Dendritic cell treated with granulocyte-macrophage colony-stimulating factor and Interleukin-4, amounts not matched to agents 40 ng/mL and 50 ng/mL, for 4 days (primary cell): ENCODE measurements at regions not wholly inside any gene's neighbourhood (a gene's known extent, or its start where the extent isn't known, plus 50 kb on each side); places are given as distances from the start of the nearest gene placed in this dataset.
"Not testable (repeated sequence)": the region's sequence is repeated elsewhere in the genome, so short reads cannot be mapped to it uniquely, and the experiment has no call there.

Experiments
- H3K27ac Mint-ChIP-seq: one replicate; pipeline ENCODE4 v1.8.0; 2022; ENCODE audit warnings: mild to moderate bottlenecking, mixed read lengths
- H3K27me3 Mint-ChIP-seq: one replicate; pipeline ENCODE4 v1.8.0; 2022; ENCODE audit warnings: mild to moderate bottlenecking, mixed read lengths
- H3K36me3 Mint-ChIP-seq: one replicate; pipeline ENCODE4 v1.8.0; 2022; ENCODE audit warnings: low read depth, mixed read lengths
- H3K4me1 Mint-ChIP-seq: one replicate; pipeline ENCODE4 v1.8.0; 2022; ENCODE audit warnings: low read depth, mixed read lengths
- H3K4me3 Mint-ChIP-seq: one replicate; pipeline ENCODE4 v1.8.0; 2022; ENCODE audit warnings: mild to moderate bottlenecking, moderate library complexity, mixed read lengths
- H3K9me3 Mint-ChIP-seq: one replicate; pipeline ENCODE4 v1.8.0; 2022; ENCODE audit warnings: mixed read lengths
- intact Hi-C: fragments of 100-400 bp; cut with micrococcal nuclease; formaldehyde crosslinking; loops from one replicate; pipeline ENCODE4 v1.15.0; 2022

DNA sequence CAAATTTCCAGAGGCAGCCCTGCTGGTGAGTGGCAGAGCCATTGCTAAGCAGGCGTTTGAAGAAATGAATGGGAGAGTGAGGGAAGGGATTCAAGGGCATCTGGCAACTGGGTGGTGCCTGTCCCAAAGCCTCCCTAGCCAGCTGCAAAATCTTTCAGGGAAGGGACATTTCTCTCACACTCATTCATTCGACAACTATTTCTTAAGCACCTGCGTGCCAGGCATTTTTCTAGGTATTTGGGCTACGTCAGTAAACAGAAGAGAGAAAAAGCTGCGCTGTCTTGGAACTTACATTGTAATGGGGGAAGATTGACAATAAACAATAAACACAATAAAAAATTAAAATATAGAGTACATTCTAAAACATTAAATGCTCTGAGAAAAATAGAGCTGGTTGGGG, 301.9 kb upstream of the USP24 start:
- H3K9me3 Mint-ChIP-seq = no peaks in the 10 kb centered on the region
- no peaks in the 10 kb centered on the region for H3K36me3 Mint-ChIP-seq
- no peak overlapping the region for H3K27ac Mint-ChIP-seq
- intact Hi-C loops = no loop called here
- H3K27me3 Mint-ChIP-seq = peaks cover 16% of the 10 kb centered on the region
- H3K4me3 Mint-ChIP-seq = no peak overlapping the region
- H3K4me1 Mint-ChIP-seq = no peaks in the 10 kb centered on the region

DNA sequence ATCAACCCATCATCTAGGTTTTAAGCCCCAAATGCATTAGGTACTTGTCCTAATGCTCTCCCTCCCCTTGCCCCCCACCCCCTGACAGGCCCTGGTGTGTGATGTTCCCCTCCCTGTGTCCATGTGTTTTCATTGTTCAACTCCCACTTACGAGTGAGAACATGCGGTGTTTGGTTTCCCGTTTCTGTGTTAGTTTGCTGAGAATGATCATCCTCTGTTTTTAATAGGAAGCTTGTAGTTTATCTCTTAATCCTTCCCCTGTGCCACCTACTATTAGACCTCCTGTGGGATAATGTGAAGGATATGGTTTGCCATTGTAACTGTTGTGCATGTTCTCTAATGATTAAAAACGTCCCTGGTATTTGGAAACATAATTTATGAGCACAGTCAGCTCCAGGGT, 299.4 kb upstream of the USP24 start:
- H3K27ac Mint-ChIP-seq, intact Hi-C loops, H3K36me3 Mint-ChIP-seq, H3K4me3 Mint-ChIP-seq, H3K9me3 Mint-ChIP-seq, H3K4me1 Mint-ChIP-seq: not testable (repeated sequence)
- H3K27me3 Mint-ChIP-seq = peaks cover 19% of the 10 kb centered on the region

DNA sequence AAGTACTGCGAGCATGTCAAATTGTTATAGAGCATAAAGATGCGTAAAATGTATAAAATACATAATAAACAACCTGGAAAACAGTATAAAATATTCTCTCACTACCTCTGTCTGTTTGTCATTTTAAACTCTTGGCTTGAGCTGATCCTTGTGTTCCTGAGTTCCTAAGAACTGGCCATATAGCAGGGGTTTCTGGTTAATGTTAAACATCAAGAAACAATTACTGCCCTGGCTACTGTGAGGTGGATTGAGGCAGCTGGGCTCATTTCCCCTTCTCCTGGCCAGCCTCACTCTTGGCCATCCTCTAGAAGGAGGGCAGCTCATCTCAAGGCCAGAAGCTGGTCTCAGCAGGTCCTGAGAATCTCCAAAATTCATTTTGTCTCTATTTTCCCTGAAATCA, 297.3 kb upstream of the USP24 start:
- Mint-ChIP-seq H3K36me3 (no peaks in the 10 kb centered on the region), H3K4me3 (no peak overlapping the region), H3K9me3 (no peaks in the 10 kb centered on the region), H3K27me3 (peaks cover 13% of the 10 kb centered on the region), H3K27ac (no peak overlapping the region), H3K4me1 (no peaks in the 10 kb centered on the region)
- intact Hi-C loops = no loop called here

DNA sequence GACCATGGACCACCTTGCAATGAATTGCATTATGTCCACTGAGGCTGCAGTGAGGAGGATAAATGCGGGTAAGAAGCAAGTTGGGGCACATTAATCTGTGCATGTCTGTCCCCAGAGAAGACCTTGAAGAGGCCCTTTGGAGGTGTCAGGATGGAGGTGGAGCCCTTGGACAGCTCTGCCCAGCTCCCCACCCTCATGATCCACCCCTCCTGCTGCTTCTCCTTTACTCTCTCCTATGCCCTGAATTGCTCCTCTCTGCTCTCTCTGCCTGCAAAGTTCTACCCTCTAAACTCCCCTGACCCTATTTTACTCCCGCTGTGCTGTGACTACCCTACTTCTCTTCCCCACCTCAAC, 292.4 kb upstream of the USP24 start:
- Mint-ChIP-seq H3K4me1 (no peaks in the 10 kb centered on the region), H3K36me3 (no peaks in the 10 kb centered on the region), H3K27ac (no peak overlapping the region), H3K4me3 (no peak overlapping the region), H3K27me3 (peaks cover 16% of the 10 kb centered on the region), H3K9me3 (no peaks in the 10 kb centered on the region)
- intact Hi-C loops = no loop called here

DNA sequence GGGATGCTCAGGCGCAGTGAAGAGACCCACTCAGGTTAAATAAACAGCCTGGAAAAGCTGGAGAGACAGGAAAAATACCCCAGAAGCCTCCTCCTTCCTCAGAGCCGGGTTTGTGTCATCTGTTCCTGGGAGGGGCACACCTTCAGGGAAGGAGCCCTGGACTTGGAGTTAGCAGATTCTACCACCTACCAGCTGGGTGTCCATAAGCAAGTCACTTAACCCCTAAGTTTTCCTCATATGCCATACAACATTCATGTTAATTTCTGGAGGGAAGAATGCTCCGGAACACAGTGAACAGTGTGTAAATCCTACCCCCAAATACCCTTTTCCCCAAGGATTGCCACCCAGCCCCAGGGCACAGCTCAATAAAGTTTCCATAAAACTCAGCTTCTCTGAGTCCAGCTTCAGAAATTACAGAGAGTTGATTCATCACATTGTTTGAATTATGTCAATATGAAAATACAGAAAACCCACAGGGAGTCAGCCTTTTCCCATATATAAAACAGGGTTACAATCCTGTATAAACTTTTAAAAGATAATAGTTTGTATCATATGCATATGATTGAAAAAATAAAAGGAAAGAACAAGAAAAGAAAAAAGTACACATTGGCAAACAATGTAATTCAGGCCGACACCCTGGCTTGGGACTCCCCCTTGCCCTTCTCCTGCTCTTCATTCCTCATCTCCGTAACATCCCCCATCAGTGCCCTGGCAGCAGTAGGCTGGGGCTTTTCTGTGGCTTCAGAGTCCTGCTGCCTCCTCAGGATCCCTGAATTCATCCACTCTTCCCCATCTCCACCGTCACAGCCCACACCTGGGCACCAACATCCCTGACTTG, 291.8 kb upstream of the USP24 start:
- H3K9me3 Mint-ChIP-seq = no peaks in the 10 kb centered on the region
- no peaks in the 10 kb centered on the region for H3K4me1 Mint-ChIP-seq
- H3K36me3 Mint-ChIP-seq = no peaks in the 10 kb centered on the region
- H3K27ac Mint-ChIP-seq = no peak overlapping the region
- H3K4me3 Mint-ChIP-seq = no peak overlapping the region
- H3K27me3 Mint-ChIP-seq = peaks cover 16% of the 10 kb centered on the region
- intact Hi-C loops = no loop called here

DNA sequence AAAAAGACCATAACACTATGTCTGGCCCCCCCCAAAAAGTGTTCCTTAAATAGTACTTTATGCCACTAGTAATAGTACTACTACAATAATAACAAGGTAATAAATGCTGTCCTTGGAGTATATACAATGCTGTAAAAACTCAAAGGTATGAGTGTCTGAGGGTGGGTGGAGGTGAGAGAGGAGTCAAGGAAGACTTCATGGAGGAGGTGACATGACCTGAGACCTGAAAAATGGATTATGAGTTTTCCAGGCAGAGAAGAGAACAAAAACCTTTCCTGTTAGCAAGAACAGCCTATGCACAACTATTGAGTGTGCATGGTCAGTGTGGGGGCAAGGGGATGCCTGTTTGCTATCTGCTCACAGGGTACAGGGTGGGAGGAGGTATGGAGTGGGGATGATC, 290.2 kb upstream of the USP24 start:
- Mint-ChIP-seq H3K4me3 (no peak overlapping the region), H3K27me3 (peaks cover 16% of the 10 kb centered on the region), H3K4me1 (no peaks in the 10 kb centered on the region), H3K36me3 (no peaks in the 10 kb centered on the region), H3K27ac (no peak overlapping the region), H3K9me3 (no peaks in the 10 kb centered on the region)
- intact Hi-C loops = no loop called here

DNA sequence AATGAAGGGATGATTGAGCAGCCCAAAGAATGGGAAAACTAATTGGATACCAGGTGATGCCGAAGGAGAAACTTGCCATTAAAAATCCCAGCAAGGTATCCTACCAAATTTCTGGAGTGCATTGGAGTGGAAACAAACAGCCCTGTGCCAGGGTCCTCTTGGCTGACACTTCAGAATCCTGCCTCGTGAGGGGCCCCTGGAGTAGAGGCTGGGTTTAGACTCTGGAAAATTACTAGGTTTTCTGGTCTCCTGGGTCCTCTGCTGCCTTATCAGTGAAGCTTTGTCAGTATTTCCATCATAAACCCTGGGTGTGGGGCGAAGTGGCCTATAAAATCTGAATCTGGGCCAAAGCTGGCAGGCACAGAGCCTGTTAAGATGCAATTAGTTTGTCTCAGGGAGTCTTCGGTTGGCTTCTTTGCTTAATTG, 289.2 kb upstream of the USP24 start:
- Mint-ChIP-seq H3K4me1 (no peaks in the 10 kb centered on the region), H3K4me3 (no peak overlapping the region), H3K9me3 (no peaks in the 10 kb centered on the region), H3K27me3 (peaks cover 14% of the 10 kb centered on the region), H3K27ac (no peak overlapping the region), H3K36me3 (no peaks in the 10 kb centered on the region)
- intact Hi-C loops = no loop called here

DNA sequence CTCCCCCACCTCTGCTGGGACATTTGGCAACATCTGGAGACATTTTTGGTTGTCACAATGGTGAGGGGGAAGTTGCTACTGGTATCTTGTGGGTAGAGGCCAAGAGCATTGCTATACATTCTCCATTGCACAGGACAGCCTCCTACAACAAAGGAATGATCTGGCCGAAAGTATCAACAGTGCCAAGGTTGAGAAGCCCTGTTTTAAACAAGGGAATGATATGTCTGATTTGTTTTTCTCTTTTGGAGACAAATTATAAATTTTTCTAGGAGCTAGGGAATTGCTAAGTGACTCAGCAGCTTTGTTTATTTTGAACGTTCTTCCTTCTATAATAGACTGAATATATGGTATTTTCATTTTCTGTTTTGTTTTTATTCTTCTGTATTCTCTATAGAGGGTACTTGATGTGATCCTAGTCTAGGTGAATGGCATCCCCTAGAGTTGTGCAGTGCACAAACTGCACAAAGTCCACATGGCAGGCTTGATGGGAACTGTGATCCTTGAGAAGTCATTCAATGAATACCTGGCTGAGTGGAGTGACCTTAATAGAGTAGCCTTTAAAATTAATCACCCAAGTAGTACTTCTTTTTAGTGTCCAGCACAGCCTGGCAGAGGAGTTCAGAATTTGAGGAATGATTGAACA, 288.6 kb upstream of the USP24 start:
- H3K27me3 Mint-ChIP-seq = peaks cover 14% of the 10 kb centered on the region
- no peak overlapping the region for H3K4me3 Mint-ChIP-seq
- no peaks in the 10 kb centered on the region for H3K36me3 Mint-ChIP-seq
- no peak overlapping the region for H3K27ac Mint-ChIP-seq
- H3K9me3 Mint-ChIP-seq = no peaks in the 10 kb centered on the region
- intact Hi-C loops = no loop called here
- H3K4me1 Mint-ChIP-seq = no peaks in the 10 kb centered on the region

DNA sequence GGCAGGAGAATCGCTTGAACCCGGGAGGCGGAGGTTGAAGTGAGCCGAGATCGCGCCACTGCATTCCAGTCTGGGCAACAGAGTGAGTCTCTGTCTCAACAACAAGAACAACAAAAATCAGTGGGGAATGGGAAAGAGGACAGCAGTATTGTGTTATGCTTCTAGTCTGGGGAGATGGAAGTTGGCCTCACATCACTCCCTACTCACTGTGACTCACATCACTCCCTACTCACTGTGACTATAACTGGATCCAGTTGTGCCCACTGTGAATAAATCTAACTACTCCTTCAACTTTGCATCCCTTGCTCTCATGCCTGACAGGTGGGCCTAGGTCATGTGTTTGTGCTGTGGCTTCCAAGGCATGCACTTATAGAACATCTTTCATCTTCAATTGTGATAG, 285.4 kb upstream of the USP24 start:
- Mint-ChIP-seq H3K27ac (no peak overlapping the region), H3K36me3 (no peaks in the 10 kb centered on the region), H3K27me3 (peaks cover 4% of the 10 kb centered on the region), H3K9me3 (no peaks in the 10 kb centered on the region), H3K4me3 (no peak overlapping the region), H3K4me1 (no peaks in the 10 kb centered on the region)
- intact Hi-C loops = no loop called here

DNA sequence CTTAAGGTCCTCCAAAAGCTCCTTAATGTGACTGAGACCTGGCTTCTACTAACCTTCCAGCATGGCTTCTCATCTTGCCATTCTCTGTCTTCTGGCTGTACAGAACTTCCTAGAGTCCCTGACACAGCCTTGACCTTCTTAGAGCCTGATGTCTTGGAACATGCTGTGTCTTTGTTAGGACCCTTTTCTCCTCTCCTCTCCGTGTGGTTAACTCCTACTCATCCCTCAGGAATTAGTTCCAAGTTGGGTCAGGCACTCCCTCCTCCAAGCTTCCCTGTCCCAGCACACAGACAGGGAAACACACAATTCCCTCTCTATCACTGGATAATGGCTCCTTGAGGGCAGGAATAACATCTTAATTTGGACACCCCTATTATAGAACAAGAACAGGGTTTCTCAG, 275.4 kb upstream of the USP24 start:
- H3K36me3 Mint-ChIP-seq = no peaks in the 10 kb centered on the region
- no peak overlapping the region for H3K4me3 Mint-ChIP-seq
- H3K9me3 Mint-ChIP-seq = no peaks in the 10 kb centered on the region
- H3K27me3 Mint-ChIP-seq = peaks cover 3% of the 10 kb centered on the region
- H3K27ac Mint-ChIP-seq = no peak overlapping the region
- intact Hi-C loops = no loop called here
- no peaks in the 10 kb centered on the region for H3K4me1 Mint-ChIP-seq

DNA sequence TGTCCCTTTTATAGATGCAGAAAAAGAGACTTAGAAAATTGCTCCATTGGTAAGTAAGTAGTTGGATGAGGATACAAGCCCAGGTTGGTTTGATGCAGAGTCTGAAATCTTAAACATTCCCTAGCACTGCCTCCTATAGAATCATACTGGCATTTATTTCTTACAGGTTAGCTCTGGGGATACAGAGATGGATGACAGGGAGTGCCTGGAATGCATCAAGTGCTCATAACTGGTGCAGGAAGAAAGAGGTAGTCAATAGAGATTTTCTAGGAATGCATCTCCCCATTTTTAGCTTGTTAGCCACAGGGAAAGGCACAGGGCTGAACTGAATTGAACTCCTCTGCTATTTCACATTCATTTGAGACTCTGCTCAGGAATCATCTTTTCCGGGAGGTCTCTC, 269.0 kb upstream of the USP24 start:
- Mint-ChIP-seq H3K27ac (no peak overlapping the region), H3K4me3 (no peak overlapping the region), H3K36me3 (no peaks in the 10 kb centered on the region), H3K9me3 (no peaks in the 10 kb centered on the region), H3K27me3 (peaks cover 9% of the 10 kb centered on the region), H3K4me1 (no peaks in the 10 kb centered on the region)
- intact Hi-C loops = loop anchor here (5.0 kb wide), 1 partner anchor 107 kb away; no protein-coding TSS in a partner anchor

DNA sequence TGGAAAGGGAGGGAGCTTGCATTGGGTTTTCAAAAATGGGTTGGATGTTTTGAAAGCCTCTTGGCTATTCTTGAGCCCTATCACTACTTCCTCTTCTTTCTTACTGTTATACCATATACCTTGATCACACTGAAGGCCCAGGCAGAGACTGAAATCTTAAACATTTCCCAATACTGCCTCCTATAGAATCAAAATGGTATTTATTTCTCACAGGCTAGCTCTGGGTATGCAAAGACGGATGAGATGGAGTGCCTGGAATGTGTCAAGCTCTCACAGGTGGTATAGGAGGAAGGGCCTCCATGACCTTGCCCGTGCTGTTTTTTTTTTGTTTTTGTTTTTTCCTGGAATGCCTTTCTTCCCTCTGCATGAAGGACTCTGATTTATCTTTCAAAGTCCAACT, 268.4 kb upstream of the USP24 start:
- no peak overlapping the region for H3K4me3 Mint-ChIP-seq
- no peaks in the 10 kb centered on the region for H3K9me3 Mint-ChIP-seq
- peaks cover 11% of the 10 kb centered on the region for H3K27me3 Mint-ChIP-seq
- H3K4me1 Mint-ChIP-seq = no peaks in the 10 kb centered on the region
- H3K27ac Mint-ChIP-seq = no peak overlapping the region
- H3K36me3 Mint-ChIP-seq = no peaks in the 10 kb centered on the region
- intact Hi-C loops = loop anchor here (5.0 kb wide), 1 partner anchor 106 kb away; no protein-coding TSS in a partner anchor

DNA sequence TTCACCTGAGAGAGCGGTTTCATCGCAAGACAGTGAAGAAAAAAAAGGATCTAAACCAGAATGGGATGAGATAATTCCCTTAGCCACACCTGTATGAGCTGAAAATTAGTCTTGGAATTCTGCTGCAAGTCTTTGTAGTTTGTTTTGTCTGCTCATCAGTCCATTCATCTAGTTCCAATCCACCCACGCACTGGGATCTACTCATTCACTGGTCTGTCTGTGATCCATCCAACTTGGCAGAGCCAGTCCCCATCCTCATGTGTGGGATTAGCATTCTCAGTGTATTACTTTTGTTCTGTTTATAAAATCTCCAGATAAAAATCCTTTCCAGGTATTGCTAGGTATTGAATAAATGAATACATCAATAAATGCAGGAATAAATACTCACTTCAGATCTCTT, 266.5 kb upstream of the USP24 start:
- H3K27ac Mint-ChIP-seq = no peak overlapping the region
- no peak overlapping the region for H3K4me3 Mint-ChIP-seq
- intact Hi-C loops = loop anchor here (5.0 kb wide), 1 partner anchor 104 kb away; no protein-coding TSS in a partner anchor
- peaks cover 13% of the 10 kb centered on the region for H3K27me3 Mint-ChIP-seq
- H3K9me3 Mint-ChIP-seq = no peaks in the 10 kb centered on the region
- no peaks in the 10 kb centered on the region for H3K36me3 Mint-ChIP-seq
- no peaks in the 10 kb centered on the region for H3K4me1 Mint-ChIP-seq

DNA sequence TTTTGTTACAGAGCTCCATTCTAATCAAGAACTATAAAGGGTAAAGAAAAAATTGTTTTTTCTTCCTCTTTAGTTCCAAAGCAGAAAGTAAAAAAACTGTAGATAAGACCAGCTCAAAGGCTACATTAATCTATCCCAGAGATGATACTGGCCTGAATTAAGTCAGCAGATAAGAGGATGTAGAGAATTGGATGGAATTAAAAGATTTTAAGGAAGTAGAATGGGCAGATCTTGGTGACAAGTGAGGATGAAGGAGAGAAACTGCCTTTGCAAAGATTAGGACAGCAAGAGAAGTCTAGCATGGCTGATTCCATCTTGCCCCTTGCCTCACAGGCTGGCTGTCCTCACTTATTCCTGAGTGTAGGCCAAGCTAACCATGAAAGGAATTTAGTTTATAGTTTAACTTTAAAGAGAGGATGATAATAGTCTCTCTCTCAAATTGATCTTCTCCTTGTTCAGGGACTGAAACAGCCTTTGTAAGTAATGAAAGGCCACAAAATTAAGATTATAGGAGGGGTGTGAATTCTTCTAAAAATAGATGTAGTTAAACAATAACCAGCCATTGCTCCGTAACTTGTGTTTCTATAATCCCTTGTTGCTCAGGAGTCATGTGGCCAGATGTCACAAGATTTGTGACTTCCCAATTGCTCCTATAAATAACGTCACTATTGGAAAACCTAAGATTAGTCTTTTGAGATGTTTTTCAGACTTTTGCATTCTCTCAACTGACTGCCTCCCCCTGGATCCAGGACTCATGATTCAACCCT, 265.0 kb upstream of the USP24 start:
- Mint-ChIP-seq H3K4me1 (peaks cover 10% of the 10 kb centered on the region), H3K27ac (no peak overlapping the region), H3K27me3 (peaks cover 17% of the 10 kb centered on the region), H3K4me3 (no peak overlapping the region), H3K36me3 (no peaks in the 10 kb centered on the region), H3K9me3 (no peaks in the 10 kb centered on the region)
- intact Hi-C loops = loop anchor here (5.0 kb wide), 1 partner anchor 103 kb away; no protein-coding TSS in a partner anchor
